NCI-H524 (cell line): ENCODE measurements at regions not wholly inside any gene's neighbourhood (a gene's known extent, or its start where the extent isn't known, plus 50 kb on each side); places are given as distances from the start of the nearest gene placed in this dataset.

ENCODE experiments used
- DNase-seq, 2 experiments: peaks; one replicate each; lab custom pipeline; 2025; lab: John Stamatoyannopoulos, UW

DNA sequence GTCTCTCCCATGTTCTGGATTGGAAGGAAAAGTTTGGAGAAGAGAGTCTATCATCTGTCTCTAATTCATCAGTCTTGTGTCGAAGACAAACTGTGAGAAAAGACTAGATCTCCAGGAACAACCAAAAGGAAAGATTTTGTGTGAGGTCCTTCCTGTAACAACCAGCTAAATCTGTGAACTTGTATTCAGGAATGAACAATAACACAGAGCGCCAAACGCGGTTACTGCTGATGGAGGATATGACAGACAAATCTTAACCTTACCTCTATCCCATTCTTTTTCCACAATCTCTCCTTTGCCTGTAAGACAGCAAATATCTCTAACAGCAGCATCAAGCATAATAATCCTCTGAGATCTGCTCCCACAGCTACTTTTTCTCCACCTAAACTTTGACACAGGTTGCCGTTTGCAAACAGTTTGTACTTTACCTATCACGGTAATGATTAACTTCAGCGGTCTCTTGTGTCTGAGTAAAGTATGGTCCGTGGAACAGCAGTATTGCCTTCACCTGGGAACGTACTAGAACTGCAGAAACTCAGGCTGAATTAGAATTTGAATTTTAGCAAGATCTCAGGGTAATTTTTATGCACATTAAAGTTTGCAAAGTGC, 387.6 kb downstream of the ELAVL2 start:
- DNase-seq, result no peak

- no peak for DNase-seq
Observed at GRCh38 chr9:23441275-23441674, 384.8 kb downstream of the ELAVL2 start.

DNA sequence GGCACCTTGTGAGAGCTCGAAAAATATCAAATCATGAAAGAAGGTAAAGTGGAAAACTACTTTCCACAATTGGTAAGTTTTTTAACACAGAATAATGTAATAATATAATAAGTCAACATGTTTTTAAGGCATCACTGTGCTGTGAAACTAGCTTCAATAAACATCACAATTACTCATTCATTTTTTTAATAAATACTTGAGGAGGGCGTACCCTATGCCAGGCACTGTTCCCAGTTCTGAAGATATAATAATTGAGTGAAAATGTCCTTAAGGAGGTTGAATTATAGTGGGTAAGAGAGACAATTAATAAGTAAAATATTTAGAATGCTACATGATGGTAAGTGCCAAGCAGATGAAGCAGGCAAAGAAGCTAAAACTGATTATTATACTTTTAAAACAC, 381.4 kb downstream of the ELAVL2 start:
- DNase-seq, result no peak

DNA sequence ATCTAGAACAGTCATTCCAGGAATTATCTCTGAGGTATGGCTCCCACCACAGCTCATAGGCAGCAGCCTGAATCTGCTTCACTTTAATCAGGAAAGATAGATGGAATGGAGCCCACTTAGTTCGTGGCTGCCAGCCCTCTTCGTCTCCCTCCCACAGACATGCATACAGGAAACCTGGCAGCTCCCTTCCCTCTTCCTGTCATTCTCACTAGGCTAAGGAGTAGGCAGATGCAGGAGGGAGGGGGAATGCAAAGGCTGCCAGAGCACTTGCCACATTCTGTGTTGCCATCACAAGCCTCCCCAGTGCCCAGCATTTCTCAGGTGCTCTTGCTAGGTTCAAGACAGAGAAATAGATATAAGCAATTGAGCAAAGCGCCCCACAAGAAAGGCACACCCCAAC, 378.9 kb downstream of the ELAVL2 start:
- DNase-seq, result no peak

DNA sequence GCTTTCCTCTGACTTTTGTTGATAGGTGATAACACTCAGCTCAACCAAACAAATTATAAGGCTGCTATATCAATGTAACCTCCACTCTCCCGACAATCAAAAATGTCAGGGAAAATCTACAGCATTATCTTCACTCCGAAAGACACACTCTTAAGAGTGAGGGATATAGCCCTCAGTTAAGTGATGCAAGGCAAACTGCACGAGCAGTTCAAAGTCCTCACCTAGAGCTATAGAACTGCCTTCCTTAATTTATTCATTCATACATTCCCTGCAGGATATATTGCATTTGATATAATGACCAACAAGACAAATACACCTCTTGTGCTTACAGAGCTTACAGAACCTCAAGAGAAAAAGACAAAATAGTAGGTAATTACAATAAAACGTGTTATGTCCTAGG, 378.1 kb downstream of the ELAVL2 start:
- DNase-seq, result no peak

DNA sequence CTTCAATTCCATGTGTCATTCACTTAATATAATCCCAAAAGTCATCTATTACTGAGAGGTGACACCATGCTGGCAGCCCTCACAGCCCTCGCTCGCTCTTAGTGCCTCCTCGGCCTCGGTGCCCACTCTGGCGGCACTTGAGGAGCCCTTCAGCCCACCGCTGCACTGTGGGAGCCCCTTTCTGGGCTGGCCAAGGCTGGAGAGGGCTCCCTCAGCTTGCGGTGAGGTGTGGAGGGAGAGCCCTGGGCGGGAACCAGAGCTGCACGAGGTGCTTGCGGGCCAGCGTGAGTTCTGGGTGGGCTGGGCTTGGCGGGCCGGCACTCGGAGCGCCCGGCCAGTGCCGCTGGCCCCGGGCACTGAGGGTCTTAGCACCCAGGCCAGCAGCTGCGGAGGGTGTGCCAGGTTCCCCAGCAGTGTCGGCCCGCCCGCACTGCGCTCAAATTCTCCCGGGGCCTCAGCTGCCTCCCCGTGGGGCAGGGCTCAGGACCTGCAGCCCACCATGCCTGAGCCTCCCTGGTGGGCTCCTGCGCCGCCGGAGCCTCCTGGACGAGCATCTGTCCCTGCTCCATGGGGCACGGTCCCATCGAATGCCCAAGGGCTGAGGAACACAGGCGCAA, 374.1 kb downstream of the ELAVL2 start:
- no peak for DNase-seq

DNA sequence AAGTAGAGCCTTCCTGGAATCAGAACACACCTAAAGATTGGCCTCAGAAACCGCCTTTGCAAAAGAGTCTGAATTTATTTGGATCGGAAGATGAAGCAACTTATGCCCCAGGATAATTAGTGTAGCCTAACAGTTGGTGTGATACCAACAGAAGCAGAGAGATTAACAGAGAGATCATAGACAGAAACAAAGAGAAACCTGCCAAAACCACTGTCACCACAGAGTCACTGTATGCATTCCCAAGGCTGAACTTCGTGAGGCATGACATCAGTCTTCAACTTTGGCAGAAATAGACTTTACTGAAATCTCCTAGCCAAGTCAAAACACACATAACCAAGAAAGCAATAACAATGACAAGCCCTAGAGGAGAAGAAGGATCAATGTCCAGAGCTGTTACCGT, 361.8 kb downstream of the ELAVL2 start:
- no peak for DNase-seq

DNA sequence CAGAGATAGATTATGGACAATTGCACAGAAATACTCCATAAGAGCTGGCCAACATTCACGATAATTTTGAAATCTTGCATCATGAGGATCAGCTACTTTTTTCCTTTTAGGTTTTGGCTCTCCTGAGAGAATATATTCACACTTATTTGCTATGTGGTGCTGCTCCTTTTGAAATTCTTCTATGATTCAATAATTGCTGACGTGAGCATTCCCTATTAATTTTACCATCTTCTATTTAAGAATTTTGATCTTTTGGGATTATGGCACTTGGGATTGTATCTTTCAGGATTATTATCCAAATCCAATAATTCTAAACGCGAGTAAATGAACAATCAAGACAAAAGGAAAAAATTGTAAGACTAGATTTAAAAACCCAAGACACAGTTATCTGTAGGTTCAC, 358.8 kb downstream of the ELAVL2 start:
- DNase-seq, result no peak

GRCh38 chr9:23477908-23478307, 348.1 kb downstream of the ELAVL2 start:
- no peak for DNase-seq

DNA sequence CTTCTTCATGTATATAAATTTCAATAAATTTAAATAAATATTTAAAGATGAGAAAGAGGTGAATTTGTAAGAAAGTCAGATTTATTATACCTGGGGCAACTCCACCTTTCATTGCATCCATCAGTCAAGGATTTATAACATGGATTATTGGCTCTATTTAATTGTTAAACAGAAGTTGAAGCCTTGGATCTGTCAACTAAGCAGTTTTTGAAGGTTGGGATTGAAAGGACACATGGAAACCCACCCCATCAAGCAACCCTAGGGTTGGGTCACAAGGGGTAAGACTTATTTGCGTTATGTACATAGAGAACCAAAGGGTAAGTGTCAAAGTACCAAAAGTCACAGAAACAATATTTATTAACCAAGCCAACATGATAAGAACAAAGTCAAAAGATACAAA, 342.5 kb downstream of the ELAVL2 start:
- DNase-seq, result no peak

- peak; percentile 54 to 83 for DNase-seq
Observed at GRCh38 chr9:23492126-23493002, 333.7 kb downstream of the ELAVL2 start.

- DNase-seq, result no peak
Observed at GRCh38 chr9:23493219-23493618, 332.8 kb downstream of the ELAVL2 start.

- no peak for DNase-seq
Observed at GRCh38 chr9:23496489-23497136, 329.4 kb downstream of the ELAVL2 start.

DNA sequence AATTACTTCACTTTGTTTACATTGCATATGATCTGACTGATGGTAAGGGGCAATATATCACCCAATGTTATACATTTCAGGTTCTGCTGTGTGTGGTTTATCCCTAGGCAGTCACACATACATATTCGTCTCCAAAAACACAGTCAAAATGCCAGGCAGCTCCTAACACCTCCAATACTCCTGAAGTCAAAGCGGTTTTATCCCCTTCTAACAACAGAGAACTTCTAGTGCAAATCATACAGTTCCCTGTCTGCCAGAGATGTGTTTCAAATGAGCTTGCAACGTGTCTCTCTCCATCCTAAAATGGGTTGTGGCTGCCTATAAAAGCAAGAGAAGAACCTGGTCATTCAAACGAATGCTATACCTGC, 328.9 kb downstream of the ELAVL2 start:
- no peak for DNase-seq

DNA sequence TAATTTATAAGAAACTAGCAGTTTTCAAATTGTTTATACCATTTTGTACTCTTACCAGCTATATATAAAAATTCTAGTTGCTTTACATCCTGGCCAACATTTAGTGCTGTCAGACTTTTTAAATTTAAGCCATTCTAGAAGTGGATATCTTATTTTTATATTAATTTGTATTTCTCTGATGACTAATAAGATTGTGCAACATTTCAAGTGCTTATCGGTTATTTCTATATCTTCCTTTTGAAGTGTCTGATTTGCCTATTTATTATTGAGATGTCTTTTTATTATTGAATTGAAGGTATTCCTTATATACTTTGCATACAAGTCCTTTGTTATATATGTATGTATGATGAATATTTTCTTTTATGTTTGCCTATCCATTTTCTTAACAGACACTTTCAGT, 324.0 kb downstream of the ELAVL2 start:
- no peak for DNase-seq

DNA sequence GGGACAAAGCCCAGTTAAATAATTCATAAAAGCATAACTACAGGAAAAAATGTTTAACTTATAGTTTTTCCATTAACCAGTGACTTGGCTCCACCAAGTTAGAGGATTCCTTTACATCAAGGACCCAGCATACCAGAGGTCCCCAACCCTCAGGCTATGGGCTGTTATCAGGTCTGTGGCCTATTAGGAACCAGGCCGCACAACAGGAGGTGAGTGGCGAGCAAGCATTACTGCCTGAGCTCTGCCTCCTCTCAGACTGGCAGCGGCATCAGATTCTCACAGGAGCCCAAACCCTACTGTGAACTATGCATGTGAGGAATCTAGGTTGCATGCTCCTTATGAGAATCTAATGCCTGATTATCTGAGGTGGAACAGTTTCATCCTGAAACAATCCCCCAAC, 303.1 kb downstream of the ELAVL2 start:
- DNase-seq, result no peak

DNA sequence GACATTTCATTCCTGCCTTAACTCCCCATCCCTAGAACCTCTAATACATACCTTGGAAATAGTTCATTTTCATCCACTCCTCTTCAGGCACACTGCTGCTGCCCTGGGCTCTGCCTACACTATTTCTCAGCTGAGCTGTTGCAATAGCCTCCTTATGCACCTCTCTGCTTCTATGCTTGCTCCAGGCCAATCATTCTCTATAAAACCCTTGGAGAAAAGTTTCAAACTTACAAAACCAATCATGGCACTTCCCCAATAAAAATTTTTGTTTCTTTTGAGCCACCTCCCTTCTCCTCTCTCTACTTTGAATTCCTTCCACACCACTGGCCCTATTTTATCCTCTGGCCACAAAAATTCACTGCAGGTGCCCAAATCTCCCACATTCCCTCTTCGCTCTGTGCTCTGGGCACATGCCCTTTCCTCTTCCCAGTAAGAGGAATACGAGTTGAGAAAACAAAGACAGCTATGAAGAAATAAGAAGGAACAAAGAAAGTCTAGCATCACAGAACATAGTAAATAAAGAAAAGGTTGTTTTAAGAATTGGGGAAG, 301.4 kb downstream of the ELAVL2 start:
- DNase-seq, result no peak

DNA sequence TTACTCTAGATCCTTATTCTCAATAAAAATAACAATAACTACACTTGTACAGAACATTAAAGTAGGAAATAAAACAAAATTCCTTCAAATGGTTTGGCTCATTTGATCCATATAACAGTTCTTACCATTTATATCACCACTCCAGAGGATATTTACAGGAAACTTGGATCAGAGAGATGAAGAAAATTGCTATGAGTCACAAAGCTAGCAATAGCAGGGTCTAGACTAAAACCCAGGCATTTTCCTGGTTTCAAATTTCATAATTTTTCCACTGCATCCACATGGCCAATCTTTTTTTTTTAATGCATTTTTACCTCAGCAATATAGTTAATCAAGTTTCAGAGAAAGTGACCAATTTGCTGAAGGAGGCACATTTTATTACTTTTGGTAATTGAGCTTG, 299.2 kb downstream of the ELAVL2 start:
- DNase-seq, result no peak

- DNase-seq, result no peak
Observed at GRCh38 chr9:23532282-23532681, 293.8 kb downstream of the ELAVL2 start.

DNA sequence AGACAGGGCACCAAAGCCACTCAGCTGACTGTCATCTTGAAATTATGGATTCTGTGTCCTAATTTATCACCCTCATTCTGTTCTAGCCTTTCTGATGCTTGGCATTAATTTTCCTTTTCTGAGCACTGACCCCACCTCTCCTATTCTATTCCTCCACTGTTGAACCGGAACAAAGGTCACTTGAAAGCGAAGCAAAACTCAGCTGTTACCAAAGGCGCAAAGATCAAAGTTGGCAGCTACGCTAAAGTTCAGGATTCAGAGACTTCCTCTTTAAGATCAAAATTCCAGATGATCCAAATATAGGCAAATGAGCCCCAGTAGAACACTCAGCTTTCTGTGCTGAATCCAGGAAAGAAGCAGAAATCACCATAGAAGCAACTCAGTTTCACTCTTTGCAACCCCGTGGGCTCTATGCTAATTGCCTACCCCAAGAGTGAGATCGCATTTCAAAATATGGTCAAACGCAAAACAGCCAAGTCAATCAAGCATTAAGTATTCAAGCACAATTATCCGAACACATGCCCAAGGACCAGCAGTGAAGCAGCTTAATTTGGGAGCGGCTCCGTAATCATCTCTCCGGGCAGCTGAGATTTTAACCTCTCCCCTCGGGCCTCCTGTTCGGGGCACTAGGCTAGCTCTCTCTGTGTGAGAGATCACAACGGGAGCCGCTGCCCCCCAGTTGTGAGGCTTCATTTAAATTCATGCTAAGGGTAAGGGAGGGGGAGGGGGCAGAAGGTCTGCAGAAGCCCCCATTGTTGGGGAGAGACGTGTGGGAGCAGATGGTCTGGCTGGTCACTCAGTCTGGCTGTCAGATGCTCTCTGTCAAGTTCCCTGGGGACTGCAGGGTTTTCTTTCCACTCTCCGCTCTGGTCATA, 288.6 kb downstream of the ELAVL2 start:
- DNase-seq, result peak; percentile 83 to 89

GRCh38 chr9:23538067-23538402, 288.0 kb downstream of the ELAVL2 start:
- peak; percentile 70 to 75 for DNase-seq
